ENCODE measurements at regions not wholly inside any gene's neighbourhood (a gene's known extent, or its start where the extent isn't known, plus 50 kb on each side); places are given as distances from the start of the nearest gene placed in this dataset.

DNA sequence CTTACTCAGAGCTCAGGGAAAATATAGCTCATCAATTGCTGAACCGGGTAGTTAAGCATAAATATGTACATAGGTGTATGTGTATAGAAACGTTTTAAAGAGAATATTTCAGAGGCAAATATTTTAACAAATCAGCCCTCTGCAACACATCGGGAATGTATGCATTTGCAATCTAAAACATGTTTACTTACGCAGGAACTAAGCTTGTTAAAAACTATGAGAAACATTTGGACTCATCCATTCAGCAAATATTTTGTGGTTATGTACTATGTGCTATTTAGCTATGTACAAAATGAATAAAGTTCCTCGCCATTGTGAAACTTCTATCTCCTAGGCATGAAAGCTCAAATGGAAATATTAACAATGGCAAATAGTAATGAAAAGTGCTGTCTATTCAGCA lies 469.9 kb downstream of the ARHGEF28 start:
- no peak for TF ChIP-seq CTCF (IDR thresholded peaks at IDR 0.05; ENCODE audit: low read length)
- TF ChIP-seq EZH2phosphoT487 (IDR thresholded peaks at IDR 0.05; ENCODE audit: low read length) = no peak
- no peak for TF ChIP-seq EZH2 (optimal IDR thresholded peaks at IDR 0.05; ENCODE audit: low read depth, low read length)
